ENCODE measurements at regions not wholly inside any gene's neighbourhood (a gene's known extent, or its start where the extent isn't known, plus 50 kb on each side); places are given as distances from the start of the nearest gene placed in this dataset.
"Not testable (repeated sequence)": the region's sequence is repeated elsewhere in the genome, so short reads cannot be mapped to it uniquely, and the experiment has no call there.

- no peak for TF ChIP-seq CTCF (IDR thresholded peaks at IDR 0.05; ENCODE audit: unreplicated experiment)
- H3K4me3 Mint-ChIP-seq (ENCODE audit: low read depth, unreplicated experiment), result no peak overlapping the region
- no peaks in the 10 kb centered on the region for H3K27me3 Mint-ChIP-seq (ENCODE audit: unreplicated experiment)
- intact Hi-C loops (cut with micrococcal nuclease; ENCODE audit: unreplicated experiment), result no loop called here
- H3K27ac Mint-ChIP-seq (ENCODE audit: unreplicated experiment), result no peak overlapping the region
- peaks cover 6% of the 10 kb centered on the region for H3K9me3 Mint-ChIP-seq (ENCODE audit: low read depth, unreplicated experiment)
- DNase-seq, result no peak
- no peaks in the 10 kb centered on the region for H3K4me1 Mint-ChIP-seq (ENCODE audit: low read depth, unreplicated experiment)
- no TSS peak for BruUV-seq (replicated peaks)
- CTCF ChIA-PET, result no interaction called here
- H3K36me3 Mint-ChIP-seq (ENCODE audit: insufficient read depth, unreplicated experiment), result no peaks in the 10 kb centered on the region
Observed at GRCh38 chr4:183374950-183375555, 52.8 kb upstream of the CLDN24 start.

GRCh38 chr4:183376381-183376780 is 54.2 kb upstream of the CLDN24 start:
- no peak for TF ChIP-seq CTCF (IDR thresholded peaks at IDR 0.05; ENCODE audit: unreplicated experiment)
- Mint-ChIP-seq H3K4me3 (ENCODE audit: low read depth, unreplicated experiment) (no peak overlapping the region), H3K36me3 (ENCODE audit: insufficient read depth, unreplicated experiment) (no peaks in the 10 kb centered on the region), H3K27me3 (ENCODE audit: unreplicated experiment) (no peaks in the 10 kb centered on the region), H3K9me3 (ENCODE audit: low read depth, unreplicated experiment) (peaks cover 6% of the 10 kb centered on the region), H3K27ac (ENCODE audit: unreplicated experiment) (no peak overlapping the region), H3K4me1 (ENCODE audit: low read depth, unreplicated experiment) (no peaks in the 10 kb centered on the region)
- no peak for DNase-seq
- CTCF ChIA-PET, result no interaction called here
- intact Hi-C loops (cut with micrococcal nuclease; ENCODE audit: unreplicated experiment), result no loop called here
- no TSS peak for BruUV-seq (replicated peaks)

GRCh38 chr4:183377491-183377890 is 55.3 kb upstream of the CLDN24 start:
- H3K36me3 Mint-ChIP-seq (ENCODE audit: insufficient read depth, unreplicated experiment), result no peaks in the 10 kb centered on the region

GRCh38 chr4:183378347-183378746 is 56.1 kb upstream of the CLDN24 start:
- H3K27me3 Mint-ChIP-seq (ENCODE audit: unreplicated experiment); H3K27ac Mint-ChIP-seq (ENCODE audit: unreplicated experiment); H3K4me3 Mint-ChIP-seq (ENCODE audit: low read depth, unreplicated experiment); H3K4me1 Mint-ChIP-seq (ENCODE audit: low read depth, unreplicated experiment); DNase-seq; H3K36me3 Mint-ChIP-seq (ENCODE audit: insufficient read depth, unreplicated experiment); intact Hi-C loops (cut with micrococcal nuclease; ENCODE audit: unreplicated experiment); BruUV-seq (replicated peaks); H3K9me3 Mint-ChIP-seq (ENCODE audit: low read depth, unreplicated experiment); CTCF ChIA-PET: not testable (repeated sequence)

More at GRCh38 chr4:183377491-183377890, 55.3 kb upstream of the CLDN24 start:
- intact Hi-C loops (cut with micrococcal nuclease; ENCODE audit: unreplicated experiment), result no loop called here
- Mint-ChIP-seq H3K27ac (ENCODE audit: unreplicated experiment) (no peak overlapping the region), H3K27me3 (ENCODE audit: unreplicated experiment) (no peaks in the 10 kb centered on the region), H3K4me1 (ENCODE audit: low read depth, unreplicated experiment) (no peaks in the 10 kb centered on the region), H3K9me3 (ENCODE audit: low read depth, unreplicated experiment) (peaks cover 6% of the 10 kb centered on the region), H3K4me3 (ENCODE audit: low read depth, unreplicated experiment) (no peak overlapping the region)
- CTCF ChIA-PET, result no interaction called here
- no peak for DNase-seq
- TF ChIP-seq CTCF (IDR thresholded peaks at IDR 0.05; ENCODE audit: unreplicated experiment), result no peak
- BruUV-seq (replicated peaks), result no TSS peak

- H3K4me3 Mint-ChIP-seq (ENCODE audit: low read depth, unreplicated experiment), result no peak overlapping the region
- H3K9me3 Mint-ChIP-seq (ENCODE audit: low read depth, unreplicated experiment), result peaks cover 3% of the 10 kb centered on the region
- no peaks in the 10 kb centered on the region for H3K27me3 Mint-ChIP-seq (ENCODE audit: unreplicated experiment)
- H3K27ac Mint-ChIP-seq (ENCODE audit: unreplicated experiment), result no peak overlapping the region
- H3K4me1 Mint-ChIP-seq (ENCODE audit: low read depth, unreplicated experiment), result no peaks in the 10 kb centered on the region
- no TSS peak for BruUV-seq (replicated peaks)
- DNase-seq, result no peak
- no peaks in the 10 kb centered on the region for H3K36me3 Mint-ChIP-seq (ENCODE audit: insufficient read depth, unreplicated experiment)
- CTCF ChIA-PET, result no interaction called here
- intact Hi-C loops (cut with micrococcal nuclease; ENCODE audit: unreplicated experiment), result no loop called here
- no peak for TF ChIP-seq CTCF (IDR thresholded peaks at IDR 0.05; ENCODE audit: unreplicated experiment)
Observed at GRCh38 chr4:183380901-183381300, 58.7 kb upstream of the CLDN24 start.

Data from Calu3 (cell line).